ENCODE measurements at regions not wholly inside any gene's neighbourhood (a gene's known extent, or its start where the extent isn't known, plus 50 kb on each side); places are given as distances from the start of the nearest gene placed in this dataset.

DNA sequence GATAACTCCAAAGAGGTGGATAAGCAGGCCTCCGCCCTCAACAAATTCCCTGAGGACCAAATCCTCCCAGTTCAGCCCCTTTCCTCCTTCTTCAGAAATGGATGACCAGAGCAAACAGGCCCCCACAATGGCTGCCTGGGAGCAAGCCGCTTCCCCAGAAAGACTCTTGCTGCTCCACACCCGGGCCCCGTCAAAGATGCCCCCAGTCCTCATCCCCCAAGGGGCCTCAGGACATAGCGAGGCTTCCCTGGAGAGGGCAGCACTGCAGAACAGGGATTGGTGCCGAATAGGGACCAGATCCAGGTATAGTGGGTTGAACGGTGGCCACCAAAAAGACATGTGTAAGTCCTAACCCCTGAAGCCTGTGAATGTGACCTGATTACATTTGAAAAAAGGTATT, 502.3 kb downstream of the SHQ1 start:
- no peak overlapping the region for H3K18ac ChIP-seq (ENCODE audit: insufficient read length, low read depth, low read length)
- no peak overlapping the region for H2BK15ac ChIP-seq (ENCODE audit: low read depth, low read length)
- H2BK120ac ChIP-seq (ENCODE audit: low read depth, low read length, poor library complexity, severe bottlenecking) = no peak overlapping the region
- H3K79me1 ChIP-seq (ENCODE audit: insufficient read depth, low read depth, low read length, poor library complexity, severe bottlenecking) = no peaks in the 10 kb centered on the region
- H3K14ac ChIP-seq (ENCODE audit: insufficient read depth, low read length) = no peak overlapping the region
- no peaks in the 10 kb centered on the region for H3K27me3 ChIP-seq (ENCODE audit: insufficient read depth, low read length)
- H4K8ac ChIP-seq (replicated peaks; ENCODE audit: insufficient read length, low read depth, low read length) = no peak overlapping the region
- H4K20me1 ChIP-seq (ENCODE audit: control insufficient read depth, insufficient read depth, insufficient read length) = no peaks in the 10 kb centered on the region
- H3K4me1 ChIP-seq (ENCODE audit: insufficient read depth, low read length) = no peaks in the 10 kb centered on the region
- no peak overlapping the region for H3K56ac ChIP-seq (ENCODE audit: insufficient read length, low read depth, low read length)
- H2BK5ac ChIP-seq (ENCODE audit: insufficient read length, low read length) = no peak overlapping the region
- DNase-seq = no peak
- WGBS (ENCODE audit: extremely low coverage, insufficient read length, low lambda C conversion rate) = no CpG with 5 or more reads among the region's 7 CpGs
- no peak overlapping the region for H4K91ac ChIP-seq (ENCODE audit: insufficient read length, low read depth, low read length)
- no peak overlapping the region for H4K5ac ChIP-seq (ENCODE audit: insufficient read length, low read depth, low read length)
- H3T11ph ChIP-seq (ENCODE audit: low read length) = no peak overlapping the region
- H3K4ac ChIP-seq (ENCODE audit: low read depth, low read length) = no peak overlapping the region
- TF ChIP-seq, protein P1, sequence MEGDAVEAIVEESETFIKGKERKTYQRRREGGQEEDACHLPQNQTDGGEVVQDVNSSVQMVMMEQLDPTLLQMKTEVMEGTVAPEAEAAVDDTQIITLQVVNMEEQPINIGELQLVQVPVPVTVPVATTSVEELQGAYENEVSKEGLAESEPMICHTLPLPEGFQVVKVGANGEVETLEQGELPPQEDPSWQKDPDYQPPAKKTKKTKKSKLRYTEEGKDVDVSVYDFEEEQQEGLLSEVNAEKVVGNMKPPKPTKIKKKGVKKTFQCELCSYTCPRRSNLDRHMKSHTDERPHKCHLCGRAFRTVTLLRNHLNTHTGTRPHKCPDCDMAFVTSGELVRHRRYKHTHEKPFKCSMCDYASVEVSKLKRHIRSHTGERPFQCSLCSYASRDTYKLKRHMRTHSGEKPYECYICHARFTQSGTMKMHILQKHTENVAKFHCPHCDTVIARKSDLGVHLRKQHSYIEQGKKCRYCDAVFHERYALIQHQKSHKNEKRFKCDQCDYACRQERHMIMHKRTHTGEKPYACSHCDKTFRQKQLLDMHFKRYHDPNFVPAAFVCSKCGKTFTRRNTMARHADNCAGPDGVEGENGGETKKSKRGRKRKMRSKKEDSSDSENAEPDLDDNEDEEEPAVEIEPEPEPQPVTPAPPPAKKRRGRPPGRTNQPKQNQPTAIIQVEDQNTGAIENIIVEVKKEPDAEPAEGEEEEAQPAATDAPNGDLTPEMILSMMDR (conservative IDR thresholded peaks at IDR 0.05) = peak; percentile 22; the same call in 1 of the 3 replicates
- no peak overlapping the region for H2BK20ac ChIP-seq (ENCODE audit: low read depth, low read length, poor library complexity, severe bottlenecking)
- Mint-ChIP-seq H3K27ac (peak overlapping the region in 1 of 3 experiments; percentile 21; a peak in 2 of 7 replicates), H3K9me3 (no peaks in the 10 kb centered on the region; a peak in 1 of 5 replicates), H3K4me3 (no peak overlapping the region), H3K36me3 (ENCODE audit: insufficient read depth in 1 of 3, low read depth in 3 of 3) (no peaks in the 10 kb centered on the region), H3K4me1 (peaks cover 13 to 16% of the 10 kb centered on the region in 2 experiments), H3K27me3 (ENCODE audit: low read depth) (peaks cover 2% of the 10 kb centered on the region; the same call in 1 of the 2 replicates)
- H2AFZ ChIP-seq (ENCODE audit: low read length) = no peak overlapping the region
- H3K4me2 ChIP-seq (ENCODE audit: insufficient read depth, insufficient read length, low read length) = no peak overlapping the region
- H3K9ac ChIP-seq (ENCODE audit: extremely low read depth, insufficient read length, low read length) = no peak overlapping the region
- H3K27ac ChIP-seq (ENCODE audit: insufficient read length, low read depth, low read length) = no peak overlapping the region
- no peak overlapping the region for H2AK5ac ChIP-seq (ENCODE audit: insufficient read length, low read length)
- no peaks in the 10 kb centered on the region for H3K23me2 ChIP-seq (ENCODE audit: insufficient read length, low read depth, low read length, poor library complexity, severe bottlenecking)
- no peak overlapping the region for H3K23ac ChIP-seq (ENCODE audit: insufficient read length, low read depth, low read length)
- H2BK12ac ChIP-seq (ENCODE audit: insufficient read length, low read depth, low read length) = no peak overlapping the region
- H3K79me2 ChIP-seq (ENCODE audit: insufficient read depth, low read length) = no peaks in the 10 kb centered on the region
- no peaks in the 10 kb centered on the region for H3K9me3 ChIP-seq (ENCODE audit: control insufficient read depth, low read depth, low read length)

All from H9 (cell line).